HCT116 (cell line): ENCODE measurements at regions not wholly inside any gene's neighbourhood (a gene's known extent, or its start where the extent isn't known, plus 50 kb on each side); places are given as distances from the start of the nearest gene placed in this dataset.
"Not testable (repeated sequence)": the region's sequence is repeated elsewhere in the genome, so short reads cannot be mapped to it uniquely, and the experiment has no call there.

Experiments used
- CEBPB ChIP-seq: IDR thresholded peaks from 2 replicates; pipeline ENCODE4 v1.6.1; 2012; ENCODE audit warnings: low read depth
- CTCF ChIP-seq, 3 experiments: fragments of 200-600 bp in 1 of 3; sonication (generic) in 1 of 3; IDR thresholded peaks in 2 of 3; conservative IDR thresholded peaks in 1 of 3; 2 replicates each; pipeline ENCODE4 v1.5.1; 2012 to 2017; ENCODE audit warnings: low read depth in 2 of 3, low read length in 2 of 3, antibody characterized with exemption in 1 of 3, borderline replicate concordance in 1 of 3, control low read depth in 1 of 3, mild to moderate bottlenecking in 1 of 3, mixed read lengths in 1 of 3, mixed run types in 1 of 3, moderate library complexity in 1 of 3; ENCODE audit not compliant: insufficient read depth in 1 of 3
- ELF1 ChIP-seq: IDR thresholded peaks from 2 replicates; pipeline ENCODE4 v1.6.1; 2012; ENCODE audit warnings: low read depth, borderline replicate concordance
- EZH2 ChIP-seq: fragments of 200-600 bp; sonication (generic); IDR thresholded peaks from 2 replicates; pipeline ENCODE4 v1.6.1; 2017; ENCODE audit warnings: antibody characterized with exemption, mixed run types
- EZH2phosphoT487 ChIP-seq: fragments of 200-600 bp; IDR thresholded peaks from 2 replicates; pipeline ENCODE4 v1.6.1; 2018; ENCODE audit warnings: antibody characterized with exemption, borderline replicate concordance
- JUND ChIP-seq: IDR thresholded peaks from 2 replicates; pipeline ENCODE4 v1.6.1; 2012
- POLR2A ChIP-seq: IDR thresholded peaks from 2 replicates; pipeline ENCODE4 v1.7.0; 2011; ENCODE audit warnings: borderline replicate concordance; ENCODE audit not compliant: insufficient read depth, insufficient read length; ENCODE audit errors: extremely low read depth
- POLR2AphosphoS5 ChIP-seq: IDR thresholded peaks from 2 replicates; pipeline ENCODE4 v1.6.1; 2011; ENCODE audit warnings: mild to moderate bottlenecking, low read depth, low read length, moderate library complexity
- RAD21 ChIP-seq: IDR thresholded peaks from 2 replicates; pipeline ENCODE4 v1.6.1; 2012; ENCODE audit warnings: low read depth, mild to moderate bottlenecking
- REST ChIP-seq: IDR thresholded peaks from 2 replicates; pipeline ENCODE4 v1.6.1; 2012; ENCODE audit warnings: low read depth
- SP1 ChIP-seq: IDR thresholded peaks from 2 replicates; pipeline ENCODE4 v1.6.1; 2012; ENCODE audit warnings: low read depth
- TCF7L2 ChIP-seq: IDR thresholded peaks from 2 replicates; pipeline ENCODE4 v1.7.0; 2011; ENCODE audit warnings: borderline replicate concordance, inconsistent platforms; ENCODE audit not compliant: insufficient read depth, insufficient read length; ENCODE audit errors: extremely low read depth
- YY1 ChIP-seq: IDR thresholded peaks from 2 replicates; pipeline ENCODE4 v1.6.1; 2011; ENCODE audit warnings: low read length, low read depth, moderate library complexity, mild to moderate bottlenecking; ENCODE audit not compliant: insufficient replicate concordance; ENCODE audit errors: extremely low read depth
- TF ChIP-seq, protein P1 (sequence below): IDR thresholded peaks from 2 replicates; pipeline ENCODE4 v1.6.1; 2012

GRCh38 chr12:90443466-90443865, 511.5 kb downstream of the CCER1 start:
- TF ChIP-seq CEBPB; POLR2A; POLR2AphosphoS5; CTCF (IDR thresholded peaks at IDR 0.05 in 2 of 3, conservative IDR thresholded peaks at IDR 0.05 in 1 of 3; ENCODE audit: borderline replicate concordance in 1 of 3, insufficient read depth in 1 of 3, low read depth in 2 of 3, low read length in 2 of 3); REST; JUND; EZH2; YY1; TCF7L2; SP1; RAD21; EZH2phosphoT487; ELF1: not testable (repeated sequence)
- TF ChIP-seq, protein P1, sequence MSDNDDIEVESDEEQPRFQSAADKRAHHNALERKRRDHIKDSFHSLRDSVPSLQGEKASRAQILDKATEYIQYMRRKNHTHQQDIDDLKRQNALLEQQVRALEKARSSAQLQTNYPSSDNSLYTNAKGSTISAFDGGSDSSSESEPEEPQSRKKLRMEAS: not testable (repeated sequence)
